ENCODE measurements at regions not wholly inside any gene's neighbourhood (a gene's known extent, or its start where the extent isn't known, plus 50 kb on each side); places are given as distances from the start of the nearest gene placed in this dataset.

- TF ChIP-seq CTCF (IDR thresholded peaks at IDR 0.05) (no peak), JUN (CRISPR knock-in tag; IDR thresholded peaks at IDR 0.05) (no peak), ZMAT4 (CRISPR knock-in tag; IDR thresholded peaks at IDR 0.05) (no peak), GRHL2 (CRISPR knock-in tag; IDR thresholded peaks at IDR 0.05; ENCODE audit: insufficient replicate concordance, severe bottlenecking) (no peak), MAX (CRISPR knock-in tag; IDR thresholded peaks at IDR 0.05) (no peak), ZBTB43 (CRISPR knock-in tag; IDR thresholded peaks at IDR 0.05) (no peak), HMGXB4 (CRISPR knock-in tag; IDR thresholded peaks at IDR 0.05) (no peak), USF1 (CRISPR knock-in tag; IDR thresholded peaks at IDR 0.05) (no peak), E2F1 (CRISPR knock-in tag; IDR thresholded peaks at IDR 0.05) (no peak), ZNF512 (CRISPR knock-in tag; IDR thresholded peaks at IDR 0.05; ENCODE audit: borderline replicate concordance) (no peak), ZNF121 (CRISPR knock-in tag; IDR thresholded peaks at IDR 0.05) (no peak), USF2 (CRISPR knock-in tag; IDR thresholded peaks at IDR 0.05) (no peak)
These were observed 53.6 kb upstream of the CLDN10 start for GRCh38 chr13:95498886-95499285.
